WTC11 (cell line): ENCODE measurements at regions not wholly inside any gene's neighbourhood (a gene's known extent, or its start where the extent isn't known, plus 50 kb on each side); places are given as distances from the start of the nearest gene placed in this dataset.
A peak's percentile ranks its signal among the peaks of the same experiment; 100 is the strongest.

Experiments used
- ATAC-seq: fragments of 200-7000 bp; cut with Tn5 transposase; 2 replicates; pipeline ENCODE4 v1.10.0; 2021; ENCODE audit warnings: mild to moderate bottlenecking, moderate library complexity
- CTCF ChIA-PET: fragments of 300-600 bp; sonication (Branson Sonifier 250); formaldehyde crosslinking; loops from one replicate; lab custom pipeline; 2021; ENCODE audit warnings: antibody characterized with exemption; lab: Charles Lee
- POLR2A ChIA-PET: fragments of 350-600 bp; sonication (Branson Sonifier 250); formaldehyde crosslinking; loops from one replicate; lab custom pipeline; 2021; ENCODE audit warnings: antibody characterized with exemption; lab: Charles Lee
- DNase-seq: peaks from one replicate; pipeline ENCODE4 v3.0.0; 2021; ENCODE audit warnings: low spot score
- H3K27ac Mint-ChIP-seq: 2 replicates; pipeline ENCODE4 v1.8.0; 2021; ENCODE audit warnings: mixed read lengths
- H3K27me3 Mint-ChIP-seq: 2 replicates; pipeline ENCODE4 v1.8.0; 2021; ENCODE audit warnings: low read depth, mild to moderate bottlenecking, moderate library complexity, mixed read lengths
- H3K36me3 Mint-ChIP-seq: 2 replicates; pipeline ENCODE4 v1.8.0; 2021; ENCODE audit warnings: mixed read lengths
- H3K4me1 Mint-ChIP-seq: 2 replicates; pipeline ENCODE4 v1.8.0; 2022; ENCODE audit warnings: mixed read lengths
- H3K4me3 Mint-ChIP-seq: 2 replicates; pipeline ENCODE4 v1.8.0; 2021; ENCODE audit warnings: mild to moderate bottlenecking, moderate library complexity, mixed read lengths
- H3K9me3 Mint-ChIP-seq: 2 replicates; pipeline ENCODE4 v1.8.0; 2021; ENCODE audit warnings: mixed read lengths
- CREB1 ChIP-seq: sonication (generic); formaldehyde crosslinking; IDR thresholded peaks from 2 replicates; pipeline ENCODE4 v1.8.0; 2023; ENCODE audit warnings: mild to moderate bottlenecking, missing genetic modification reagents
- EMX1 ChIP-seq: fragments of 250-450 bp; sonication (Bioruptor Pico); IDR thresholded peaks from 2 replicates; pipeline ENCODE4 v1.8.0; 2021; ENCODE audit warnings: mild to moderate bottlenecking
- HMGXB4 ChIP-seq: sonication (generic); formaldehyde crosslinking; IDR thresholded peaks from 2 replicates; pipeline ENCODE4 v1.8.1; 2023; ENCODE audit warnings: mild to moderate bottlenecking, moderate library complexity, missing genetic modification reagents
- IRF2 ChIP-seq: sonication (generic); formaldehyde crosslinking; IDR thresholded peaks from 2 replicates; pipeline ENCODE4 v1.8.0; 2022; ENCODE audit warnings: low read depth, missing genetic modification reagents, borderline replicate concordance
- NFYB ChIP-seq: sonication (generic); formaldehyde crosslinking; conservative IDR thresholded peaks from 2 replicates; pipeline ENCODE4 v1.8.0; 2022; ENCODE audit warnings: low read depth, missing genetic modification reagents
- NR2C2 ChIP-seq: sonication (generic); formaldehyde crosslinking; IDR thresholded peaks from 2 replicates; pipeline ENCODE4 v1.8.0; 2022; ENCODE audit warnings: mild to moderate bottlenecking, missing genetic modification reagents
- STAT6 ChIP-seq: sonication (generic); formaldehyde crosslinking; conservative IDR thresholded peaks from 2 replicates; pipeline ENCODE4 v1.8.1; 2023; ENCODE audit warnings: mild to moderate bottlenecking, low read depth, missing genetic modification reagents, moderate library complexity
- ZBTB43 ChIP-seq: sonication (generic); formaldehyde crosslinking; IDR thresholded peaks from 2 replicates; pipeline ENCODE4 v1.8.1; 2023; ENCODE audit warnings: mild to moderate bottlenecking, missing genetic modification reagents
- ZNF281 ChIP-seq: sonication (generic); formaldehyde crosslinking; IDR thresholded peaks from 2 replicates; pipeline ENCODE4 v1.8.0; 2023; ENCODE audit warnings: mild to moderate bottlenecking, missing genetic modification reagents
- ZNF416 ChIP-seq: fragments of 250-450 bp; sonication (Bioruptor Pico); IDR thresholded peaks from 2 replicates; pipeline ENCODE4 v1.9.0; 2021; ENCODE audit warnings: mild to moderate bottlenecking, inconsistent platforms
- ZNF671 ChIP-seq: fragments of 250-450 bp; sonication (Bioruptor Pico); IDR thresholded peaks from 2 replicates; pipeline ENCODE4 v1.8.0; 2021; ENCODE audit warnings: mild to moderate bottlenecking
- TF ChIP-seq, protein P1 (sequence below): sonication (generic); formaldehyde crosslinking; IDR thresholded peaks from 2 replicates; pipeline ENCODE4 v1.8.0; 2022; ENCODE audit warnings: mild to moderate bottlenecking, missing genetic modification reagents
- TF ChIP-seq, protein P2 (sequence below): sonication (generic); formaldehyde crosslinking; IDR thresholded peaks from 2 replicates; pipeline ENCODE4 v1.8.1; 2022; ENCODE audit warnings: mild to moderate bottlenecking, missing genetic modification reagents, moderate library complexity, borderline replicate concordance

DNA sequence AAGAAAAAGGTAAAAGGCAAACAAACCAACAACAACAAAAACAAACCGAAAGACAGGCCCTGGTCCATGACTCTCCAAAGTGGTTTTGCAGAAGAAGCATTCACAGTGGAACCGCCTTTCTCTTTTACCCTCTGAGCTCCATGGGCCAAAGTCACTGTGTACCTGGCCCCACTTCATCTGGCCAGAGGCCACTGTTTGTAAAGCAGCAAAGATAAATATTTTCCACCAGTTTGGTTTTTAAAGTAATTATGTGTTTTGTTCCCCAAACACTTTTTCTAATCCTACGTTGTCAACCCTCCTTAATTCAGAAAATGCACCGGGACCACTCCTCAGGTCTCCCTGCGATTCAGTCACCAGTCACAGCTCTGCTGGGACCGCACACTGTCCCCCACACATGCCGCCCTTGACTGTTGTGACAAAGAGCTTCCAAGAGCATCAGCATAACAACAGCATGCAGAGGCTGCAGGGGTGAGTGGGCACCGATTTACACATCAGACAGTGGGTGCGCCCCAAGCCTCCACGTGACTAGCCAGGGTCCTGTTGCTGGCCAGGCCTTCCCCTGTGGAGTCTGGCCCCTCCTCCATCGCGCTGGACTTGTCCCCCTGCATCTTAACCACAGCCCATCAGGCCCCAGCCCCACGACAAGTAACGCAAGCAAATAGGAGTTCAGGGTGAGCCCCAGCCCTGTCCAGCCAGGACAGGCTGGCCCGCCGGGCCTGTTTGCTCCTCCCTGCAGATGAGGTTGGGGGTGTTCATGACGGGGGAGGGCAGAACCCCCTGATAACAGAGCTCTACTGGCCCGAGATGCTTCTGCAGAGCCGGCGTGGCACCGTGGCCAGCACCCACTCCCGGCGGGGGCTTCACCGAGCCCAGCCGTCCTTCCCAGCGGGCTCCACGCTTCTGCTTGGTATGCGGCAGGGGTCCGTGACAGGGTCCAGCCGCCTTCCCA lies 65.2 kb upstream of the DIO3 start (continued):
- no peak for TF ChIP-seq ZBTB43
- TF ChIP-seq STAT6 = 0 out of 2 replicates have a peak, but pooled peaks have one; percentile 31
- TF ChIP-seq, protein P1, sequence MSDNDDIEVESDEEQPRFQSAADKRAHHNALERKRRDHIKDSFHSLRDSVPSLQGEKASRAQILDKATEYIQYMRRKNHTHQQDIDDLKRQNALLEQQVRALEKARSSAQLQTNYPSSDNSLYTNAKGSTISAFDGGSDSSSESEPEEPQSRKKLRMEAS = peak; percentile 51
- TF ChIP-seq, all 79 proteins: peak for 8

- ATAC-seq (no peak), DNase-seq (no peak)
- POLR2A ChIA-PET = no interaction called here
- H3K4me1 Mint-ChIP-seq = peaks cover 31% of the 10 kb centered on the region
- H3K9me3 Mint-ChIP-seq = peaks cover 18% of the 10 kb centered on the region
- H3K36me3 Mint-ChIP-seq = peaks cover 6% of the 10 kb centered on the region
- peaks cover 16% of the 10 kb centered on the region; the same call in 1 of the 2 replicates for H3K27me3 Mint-ChIP-seq
- CTCF ChIA-PET = interaction anchor here (0.6 to 1.7 kb wide), 5 partner anchors 19 to 96 kb away, joined by 3 to 5 read pairs (median 3); no protein-coding TSS in a partner anchor
- TF ChIP-seq, protein P2, sequence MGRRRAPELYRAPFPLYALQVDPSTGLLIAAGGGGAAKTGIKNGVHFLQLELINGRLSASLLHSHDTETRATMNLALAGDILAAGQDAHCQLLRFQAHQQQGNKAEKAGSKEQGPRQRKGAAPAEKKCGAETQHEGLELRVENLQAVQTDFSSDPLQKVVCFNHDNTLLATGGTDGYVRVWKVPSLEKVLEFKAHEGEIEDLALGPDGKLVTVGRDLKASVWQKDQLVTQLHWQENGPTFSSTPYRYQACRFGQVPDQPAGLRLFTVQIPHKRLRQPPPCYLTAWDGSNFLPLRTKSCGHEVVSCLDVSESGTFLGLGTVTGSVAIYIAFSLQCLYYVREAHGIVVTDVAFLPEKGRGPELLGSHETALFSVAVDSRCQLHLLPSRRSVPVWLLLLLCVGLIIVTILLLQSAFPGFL (CRISPR knock-in tag) = no peak
- TF ChIP-seq ZNF671 (CRISPR knock-in tag) (no peak), NFYB (CRISPR knock-in tag) (no peak), HMGXB4 (no peak), ZNF281 (CRISPR knock-in tag) (no peak), NR2C2 (CRISPR knock-in tag) (no peak), IRF2 (no peak), EMX1 (CRISPR knock-in tag) (no peak), ZNF416 (no peak), CREB1 (CRISPR knock-in tag) (no peak)
- no peak overlapping the region for H3K27ac Mint-ChIP-seq
- H3K4me3 Mint-ChIP-seq = peak overlapping the region; percentile 24; the same call in 1 of the 2 replicates
Measured at GRCh38 chr14:101496776-101497683, 64.3 kb upstream of the DIO3 start.
